OCI-LY3 (cell line): ENCODE measurements at regions not wholly inside any gene's neighbourhood (a gene's known extent, or its start where the extent isn't known, plus 50 kb on each side); places are given as distances from the start of the nearest gene placed in this dataset.

ENCODE experiments used
- CTCF ChIP-seq: fragments of 200-600, 300-600 bp; sonication (generic); IDR thresholded peaks from 2 replicates; pipeline ENCODE4 v1.5.1; 2014; ENCODE audit warnings: antibody characterized with exemption, low read length, low read depth
- EZH2phosphoT487 ChIP-seq: fragments of 200-600 bp; shearing (Covaris generic); IDR thresholded peaks from 2 replicates; pipeline ENCODE4 v1.6.1; 2018; ENCODE audit warnings: antibody characterized with exemption, mixed run types, low read depth

GRCh38 chr14:87185961-87186560 lies 806.9 kb downstream of the GALC start:
- no peak for TF ChIP-seq CTCF
- no peak for TF ChIP-seq EZH2phosphoT487
